ENCODE measurements at regions not wholly inside any gene's neighbourhood (a gene's known extent, or its start where the extent isn't known, plus 50 kb on each side); places are given as distances from the start of the nearest gene placed in this dataset.
"Not testable (repeated sequence)": the region's sequence is repeated elsewhere in the genome, so short reads cannot be mapped to it uniquely, and the experiment has no call there.

DNA sequence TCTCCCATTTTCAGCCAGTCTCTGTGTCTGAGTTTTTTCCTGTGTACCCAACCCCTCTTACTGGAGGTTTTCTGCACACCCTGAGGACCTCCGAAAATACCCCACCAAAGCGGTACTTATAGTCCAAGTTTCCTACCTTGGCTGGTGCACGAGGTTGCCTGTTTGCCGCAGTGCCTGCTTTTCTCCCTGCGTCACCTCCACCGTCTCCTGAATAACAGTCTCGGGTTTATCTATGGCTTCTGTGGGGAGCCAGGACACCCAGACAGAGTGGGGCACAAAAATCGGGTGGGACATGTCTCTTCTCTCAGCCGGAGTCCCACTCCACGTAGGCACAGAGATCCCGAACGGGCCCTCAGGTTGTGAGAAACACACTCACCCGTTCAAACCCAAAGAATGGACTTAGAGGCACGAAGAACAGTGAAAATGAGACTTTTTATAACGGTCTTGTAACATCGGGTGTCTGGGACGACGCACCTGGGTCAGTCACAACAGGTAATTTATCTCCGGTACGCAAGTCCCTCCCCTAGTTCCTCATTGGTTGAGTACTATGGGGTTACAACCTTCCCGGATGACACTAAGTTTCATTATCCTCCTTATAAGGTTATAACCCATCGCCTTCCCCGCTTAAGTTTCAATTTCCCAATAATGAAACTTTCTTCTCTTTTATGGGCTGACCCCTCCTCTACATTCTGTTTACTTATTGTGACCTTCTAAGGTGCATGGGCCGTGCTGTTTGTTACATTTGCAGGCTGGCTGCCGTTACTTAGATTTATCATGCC lies 970.2 kb upstream of the COX7C start:
- Histone ChIP-seq H3K27me3 (ENCODE audit: control insufficient read depth, insufficient read depth, low read length) (no peaks in the 10 kb centered on the region), H3K9me3 (ENCODE audit: control insufficient read depth, insufficient read depth, low read length) (no peaks in the 10 kb centered on the region), H3K4me1 (ENCODE audit: control insufficient read depth, insufficient read depth, low read length) (no peaks in the 10 kb centered on the region), H3K27ac (ENCODE audit: low read depth, low read length) (no peak overlapping the region), H3K36me3 (ENCODE audit: control insufficient read depth, insufficient read depth, low read length) (no peaks in the 10 kb centered on the region), H3K4me3 (ENCODE audit: low read depth, low read length) (no peak overlapping the region)
- DNase-seq (ENCODE audit: low read depth in 4 of 6, low spot score in 6 of 6) = no peak
- whole genome bisulfite sequencing (ENCODE audit: insufficient coverage) = 85% methylated on average over 19 of the region's 25 CpGs

DNA sequence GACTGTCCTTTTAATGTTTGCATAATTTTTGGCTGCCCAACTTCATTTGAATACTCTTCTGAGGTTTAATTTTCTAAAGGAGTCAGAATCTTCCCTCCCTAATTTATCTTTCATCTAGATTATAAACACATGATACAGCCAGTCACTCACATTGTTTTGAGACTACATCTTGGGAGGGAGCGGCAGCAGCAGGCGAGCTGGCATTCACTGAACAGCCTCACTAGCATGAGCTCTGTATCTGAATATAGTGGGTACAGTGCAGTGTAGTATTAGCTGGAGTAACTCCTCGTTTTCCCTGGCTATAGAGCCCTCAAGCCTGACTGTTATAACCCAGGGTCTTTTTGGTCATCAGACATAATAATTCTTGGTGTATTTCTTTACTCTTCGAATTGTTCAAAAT lies 969.2 kb upstream of the COX7C start:
- no peak overlapping the region for H3K27ac ChIP-seq (ENCODE audit: low read depth, low read length)
- WGBS (ENCODE audit: insufficient coverage) = no CpG with 5 or more reads among the region's 4 CpGs
- DNase-seq (ENCODE audit: low read depth in 4 of 6, low spot score in 6 of 6) = peak in 2 of 6 donors; percentile 8 to 19

DNA sequence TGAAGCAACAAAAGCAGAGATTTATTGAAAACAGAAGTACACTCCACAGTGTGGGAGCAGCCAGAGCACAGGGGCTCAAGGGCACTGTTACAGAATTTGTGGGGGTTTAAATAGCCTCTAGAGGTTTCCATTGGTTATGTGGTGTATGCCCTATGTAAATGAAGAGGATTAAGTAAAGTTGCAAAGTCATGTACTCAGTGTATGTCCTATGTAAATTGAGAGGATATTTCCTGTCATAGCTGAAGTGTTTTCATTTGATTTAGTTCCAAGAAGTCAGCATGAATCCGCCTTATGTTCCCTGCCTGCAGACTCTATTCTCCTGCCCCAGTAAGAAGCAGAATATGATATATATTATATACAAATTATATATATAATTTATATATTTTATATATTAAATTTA lies 966.0 kb upstream of the COX7C start:
- peak in 1 of 6 donors; percentile 30 for DNase-seq (ENCODE audit: low read depth in 4 of 6, low spot score in 6 of 6)
- Histone ChIP-seq H3K9me3 (ENCODE audit: control insufficient read depth, insufficient read depth, low read length) (no peaks in the 10 kb centered on the region), H3K27ac (ENCODE audit: low read depth, low read length) (no peak overlapping the region), H3K4me1 (ENCODE audit: control insufficient read depth, insufficient read depth, low read length) (no peaks in the 10 kb centered on the region), H3K36me3 (ENCODE audit: control insufficient read depth, insufficient read depth, low read length) (no peaks in the 10 kb centered on the region), H3K4me3 (ENCODE audit: low read depth, low read length) (no peak overlapping the region), H3K27me3 (ENCODE audit: control insufficient read depth, insufficient read depth, low read length) (no peaks in the 10 kb centered on the region)
- no CpG with 5 or more reads among the region's 1 CpG for WGBS (ENCODE audit: insufficient coverage)

More for the DNA sequence above, 969.2 kb upstream of the COX7C start:
- Histone ChIP-seq H3K9me3 (ENCODE audit: control insufficient read depth, insufficient read depth, low read length) (no peaks in the 10 kb centered on the region), H3K36me3 (ENCODE audit: control insufficient read depth, insufficient read depth, low read length) (no peaks in the 10 kb centered on the region), H3K4me3 (ENCODE audit: low read depth, low read length) (no peak overlapping the region), H3K4me1 (ENCODE audit: control insufficient read depth, insufficient read depth, low read length) (no peaks in the 10 kb centered on the region), H3K27me3 (ENCODE audit: control insufficient read depth, insufficient read depth, low read length) (no peaks in the 10 kb centered on the region)

DNA sequence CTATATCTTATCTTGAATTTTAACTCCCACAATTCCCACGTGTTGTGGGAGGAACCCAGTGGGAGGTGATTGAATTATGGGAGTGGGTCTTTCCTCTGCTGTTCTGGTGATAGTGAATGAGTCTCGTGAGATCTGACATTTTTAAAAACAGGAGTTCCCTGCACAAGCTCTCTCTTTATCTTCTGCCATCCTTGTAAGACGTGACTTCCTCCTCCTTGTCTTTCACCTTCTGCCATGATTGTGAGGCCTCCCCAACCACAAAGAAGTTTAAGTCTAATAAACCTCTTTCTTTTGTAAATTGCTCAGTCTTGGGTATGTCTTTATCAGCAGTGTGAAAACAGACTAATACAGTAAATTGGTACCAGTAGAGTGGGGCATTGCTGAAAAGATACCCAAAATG lies 963.6 kb upstream of the COX7C start:
- H3K9me3 ChIP-seq (ENCODE audit: control insufficient read depth, insufficient read depth, low read length); DNase-seq (ENCODE audit: low read depth in 4 of 6, low spot score in 6 of 6); H3K36me3 ChIP-seq (ENCODE audit: control insufficient read depth, insufficient read depth, low read length); H3K27ac ChIP-seq (ENCODE audit: low read depth, low read length); H3K4me1 ChIP-seq (ENCODE audit: control insufficient read depth, insufficient read depth, low read length); H3K4me3 ChIP-seq (ENCODE audit: low read depth, low read length); H3K27me3 ChIP-seq (ENCODE audit: control insufficient read depth, insufficient read depth, low read length): not testable (repeated sequence)
- WGBS (ENCODE audit: insufficient coverage) = no CpG with 5 or more reads among the region's 3 CpGs

DNA sequence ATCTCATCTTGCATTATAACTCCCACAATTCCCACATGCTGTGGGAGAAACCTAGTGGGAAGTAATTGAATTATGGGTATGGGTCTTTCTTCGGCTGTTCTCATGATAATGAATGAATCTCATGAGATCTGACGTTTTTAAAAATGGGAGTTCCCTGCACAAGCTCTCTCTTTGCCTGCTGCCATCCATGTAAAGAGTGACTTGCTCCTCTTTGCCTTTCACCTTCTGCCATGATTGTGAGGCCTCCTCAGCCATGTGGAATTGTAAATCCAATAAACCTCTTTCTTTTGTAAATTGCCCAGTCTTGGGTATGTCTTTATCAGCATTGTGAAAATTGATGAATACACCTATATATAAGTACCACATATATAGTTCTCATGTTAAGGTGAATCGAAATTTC lies 961.7 kb upstream of the COX7C start:
- no peak for DNase-seq (ENCODE audit: low read depth in 4 of 6, low spot score in 6 of 6)

DNA sequence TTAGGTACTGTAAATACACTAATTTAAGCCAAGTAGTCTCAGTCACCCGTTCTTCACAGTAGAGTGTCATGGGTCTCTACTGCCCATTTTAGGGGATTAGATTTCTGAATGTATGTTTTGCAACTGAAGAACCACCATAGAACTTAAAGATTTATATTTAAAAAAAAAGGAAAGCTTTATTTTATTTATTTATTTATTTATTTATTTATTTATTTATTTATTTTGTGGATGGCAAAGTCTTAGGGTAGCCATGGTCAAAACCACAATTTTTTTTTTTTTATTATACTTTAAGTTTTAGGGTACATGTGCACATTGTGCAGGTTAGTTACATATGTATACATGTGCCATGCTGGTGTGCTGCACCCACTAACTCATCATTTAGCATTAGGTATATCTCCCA lies 960.4 kb upstream of the COX7C start:
- H3K36me3 ChIP-seq (ENCODE audit: control insufficient read depth, insufficient read depth, low read length); H3K27ac ChIP-seq (ENCODE audit: low read depth, low read length); H3K4me1 ChIP-seq (ENCODE audit: control insufficient read depth, insufficient read depth, low read length); H3K9me3 ChIP-seq (ENCODE audit: control insufficient read depth, insufficient read depth, low read length); DNase-seq (ENCODE audit: low read depth in 4 of 6, low spot score in 6 of 6); H3K4me3 ChIP-seq (ENCODE audit: low read depth, low read length); H3K27me3 ChIP-seq (ENCODE audit: control insufficient read depth, insufficient read depth, low read length): not testable (repeated sequence)
- no CpG with 5 or more reads among the region's 1 CpG for WGBS (ENCODE audit: insufficient coverage)

More for the DNA sequence above, 961.7 kb upstream of the COX7C start:
- no peaks in the 10 kb centered on the region for H3K36me3 ChIP-seq (ENCODE audit: control insufficient read depth, insufficient read depth, low read length)
- H3K4me1 ChIP-seq (ENCODE audit: control insufficient read depth, insufficient read depth, low read length) = no peaks in the 10 kb centered on the region
- no peaks in the 10 kb centered on the region for H3K9me3 ChIP-seq (ENCODE audit: control insufficient read depth, insufficient read depth, low read length)
- WGBS (ENCODE audit: insufficient coverage) = no CpG with 5 or more reads among the region's 3 CpGs
- H3K4me3 ChIP-seq (ENCODE audit: low read depth, low read length) = no peak overlapping the region
- H3K27me3 ChIP-seq (ENCODE audit: control insufficient read depth, insufficient read depth, low read length) = no peaks in the 10 kb centered on the region
- no peak overlapping the region for H3K27ac ChIP-seq (ENCODE audit: low read depth, low read length)

DNA sequence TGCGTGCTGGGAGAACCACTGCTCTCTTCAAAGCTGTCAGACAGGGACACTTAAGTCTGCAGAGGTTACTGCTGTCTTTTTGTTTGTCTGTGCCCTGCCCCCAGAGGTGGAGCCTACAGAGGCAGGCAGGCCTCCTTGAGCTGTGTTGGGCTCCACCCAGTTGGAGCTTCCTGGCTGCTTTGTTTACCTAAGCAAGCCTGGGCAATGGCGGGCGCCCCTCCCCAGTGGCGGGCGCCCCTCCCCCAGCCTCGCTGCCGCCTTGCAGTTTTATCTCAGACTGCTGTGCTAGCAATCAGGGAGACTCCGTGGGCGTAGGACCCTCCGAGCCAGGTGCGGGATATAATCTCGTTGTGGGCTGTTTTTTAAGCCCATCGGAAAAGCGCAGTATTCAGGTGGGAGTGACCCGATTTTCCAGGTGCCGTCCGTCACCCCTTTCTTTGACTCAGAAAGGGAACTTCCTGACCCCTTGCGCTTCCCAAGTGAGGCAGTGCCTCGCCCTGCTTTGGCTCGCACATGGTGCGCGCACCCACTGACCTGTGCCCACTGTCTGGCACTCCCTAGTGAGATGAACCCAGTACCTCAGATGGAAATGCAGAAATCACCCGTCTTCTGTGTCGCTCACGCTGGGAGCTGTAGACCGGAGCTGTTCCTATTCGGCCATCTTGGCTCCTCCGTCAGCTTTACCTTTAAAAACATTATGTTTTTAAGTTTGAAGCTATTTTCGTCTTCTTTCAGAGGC lies 954.6 kb upstream of the COX7C start:
- not testable (repeated sequence) for H3K27me3 ChIP-seq (ENCODE audit: control insufficient read depth, insufficient read depth, low read length); DNase-seq (ENCODE audit: low read depth in 4 of 6, low spot score in 6 of 6); H3K9me3 ChIP-seq (ENCODE audit: control insufficient read depth, insufficient read depth, low read length); H3K36me3 ChIP-seq (ENCODE audit: control insufficient read depth, insufficient read depth, low read length); H3K4me1 ChIP-seq (ENCODE audit: control insufficient read depth, insufficient read depth, low read length); H3K27ac ChIP-seq (ENCODE audit: low read depth, low read length); H3K4me3 ChIP-seq (ENCODE audit: low read depth, low read length)
- 97% methylated on average over 10 of the region's 29 CpGs for WGBS (ENCODE audit: insufficient coverage)

DNA sequence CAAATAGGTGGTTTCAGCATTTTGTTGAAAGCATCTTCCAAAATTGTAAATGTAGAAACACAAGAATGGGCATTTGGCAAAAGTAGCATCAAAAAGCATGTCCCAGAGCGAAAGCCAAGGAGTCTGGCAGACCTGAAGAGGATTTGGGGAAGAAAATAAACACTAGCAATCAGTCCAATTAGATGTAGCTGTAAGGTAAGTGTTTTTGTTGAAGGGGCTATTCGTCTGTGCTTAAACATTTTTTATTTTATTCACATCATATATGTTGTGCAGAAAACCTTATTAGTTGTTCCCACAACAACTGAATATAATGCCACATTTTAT lies 954.1 kb upstream of the COX7C start:
- Histone ChIP-seq H3K36me3 (ENCODE audit: control insufficient read depth, insufficient read depth, low read length) (no peaks in the 10 kb centered on the region), H3K4me3 (ENCODE audit: low read depth, low read length) (no peak overlapping the region), H3K27me3 (ENCODE audit: control insufficient read depth, insufficient read depth, low read length) (no peaks in the 10 kb centered on the region), H3K9me3 (ENCODE audit: control insufficient read depth, insufficient read depth, low read length) (no peaks in the 10 kb centered on the region), H3K4me1 (ENCODE audit: control insufficient read depth, insufficient read depth, low read length) (no peaks in the 10 kb centered on the region), H3K27ac (ENCODE audit: low read depth, low read length) (no peak overlapping the region)
- DNase-seq (ENCODE audit: low read depth in 4 of 6, low spot score in 6 of 6) = no peak
- no CpG with 5 or more reads among the region's 2 CpGs for WGBS (ENCODE audit: insufficient coverage)

DNA sequence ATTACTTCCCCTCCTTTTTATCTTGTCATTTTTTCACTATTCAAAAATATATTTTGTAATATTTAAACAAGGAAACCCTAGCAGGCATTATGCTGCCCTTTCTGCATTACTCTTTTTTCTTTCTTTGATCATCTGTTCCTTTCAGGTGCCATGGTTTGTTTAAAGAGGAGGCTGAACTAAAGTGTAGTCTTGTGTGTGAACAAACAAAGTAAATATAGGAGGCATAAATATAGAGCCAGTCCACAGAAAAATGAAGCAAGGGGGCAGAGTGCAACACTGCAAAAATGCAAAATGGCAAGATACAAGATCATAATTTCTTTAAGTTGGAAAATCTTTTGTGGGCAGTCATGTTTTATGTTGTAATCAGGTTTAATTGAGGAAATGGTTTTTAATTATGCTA lies 947.3 kb upstream of the COX7C start:
- Histone ChIP-seq H3K9me3 (ENCODE audit: control insufficient read depth, insufficient read depth, low read length) (no peaks in the 10 kb centered on the region), H3K27ac (ENCODE audit: low read depth, low read length) (no peak overlapping the region), H3K4me3 (ENCODE audit: low read depth, low read length) (no peak overlapping the region), H3K36me3 (ENCODE audit: control insufficient read depth, insufficient read depth, low read length) (no peaks in the 10 kb centered on the region), H3K27me3 (ENCODE audit: control insufficient read depth, insufficient read depth, low read length) (no peaks in the 10 kb centered on the region), H3K4me1 (ENCODE audit: control insufficient read depth, insufficient read depth, low read length) (no peaks in the 10 kb centered on the region)
- no peak for DNase-seq (ENCODE audit: low read depth in 4 of 6, low spot score in 6 of 6)

All from spinal cord (tissue), 9 donors.